ENCODE measurements at regions not wholly inside any gene's neighbourhood (a gene's known extent, or its start where the extent isn't known, plus 50 kb on each side); places are given as distances from the start of the nearest gene placed in this dataset.
"Not testable (repeated sequence)": the region's sequence is repeated elsewhere in the genome, so short reads cannot be mapped to it uniquely, and the experiment has no call there.

GRCh38 chr6:9795880-9796279 lies 619.0 kb downstream of the TFAP2A start:
- no peak for DNase-seq

GRCh38 chr6:9789201-9789600 lies 625.7 kb downstream of the TFAP2A start:
- DNase-seq, result no peak

- DNase-seq, result no peak
Measured at GRCh38 chr6:9784786-9785185, 630.1 kb downstream of the TFAP2A start.

GRCh38 chr6:9783567-9783966 lies 631.3 kb downstream of the TFAP2A start:
- DNase-seq, result no peak

- DNase-seq, result no peak
Measured at GRCh38 chr6:9766240-9766915, 648.5 kb downstream of the TFAP2A start.

- DNase-seq, result no peak
Measured at GRCh38 chr6:9761220-9761619, 653.7 kb downstream of the TFAP2A start.

GRCh38 chr6:9754515-9754914 lies 660.4 kb downstream of the TFAP2A start:
- no peak for DNase-seq

- DNase-seq, result no peak
Measured at GRCh38 chr6:9745966-9746365, 668.9 kb downstream of the TFAP2A start.

GRCh38 chr6:9745476-9745875 lies 669.4 kb downstream of the TFAP2A start:
- no peak for DNase-seq

GRCh38 chr6:9744119-9744518 lies 670.8 kb downstream of the TFAP2A start:
- DNase-seq, result no peak

GRCh38 chr6:9732056-9732455 lies 682.8 kb downstream of the TFAP2A start:
- no peak for DNase-seq

- DNase-seq, result not testable (repeated sequence)
Measured at GRCh38 chr6:9725776-9726175, 689.1 kb downstream of the TFAP2A start.

- DNase-seq, result no peak
Measured at GRCh38 chr6:9717568-9717967, 697.3 kb downstream of the TFAP2A start.

GRCh38 chr6:9711365-9711764 lies 703.5 kb downstream of the TFAP2A start:
- DNase-seq, result no peak

GRCh38 chr6:9710574-9710973 lies 704.3 kb downstream of the TFAP2A start:
- no peak for DNase-seq

GRCh38 chr6:9708600-9708999 lies 706.3 kb downstream of the TFAP2A start:
- no peak for DNase-seq

GRCh38 chr6:9704989-9705388 lies 709.9 kb downstream of the TFAP2A start:
- DNase-seq, result no peak

GRCh38 chr6:9702914-9703313 lies 712.0 kb downstream of the TFAP2A start:
- DNase-seq, result no peak

GRCh38 chr6:9699888-9700287 lies 715.0 kb downstream of the TFAP2A start:
- DNase-seq, result no peak

- no peak for DNase-seq
Measured at GRCh38 chr6:9697263-9697931, 717.5 kb downstream of the TFAP2A start.

- DNase-seq, result no peak
Measured at GRCh38 chr6:9690388-9690787, 724.5 kb downstream of the TFAP2A start.

- DNase-seq, result not testable (repeated sequence)
Measured at GRCh38 chr6:9680727-9681126, 734.1 kb downstream of the TFAP2A start.

GRCh38 chr6:9675122-9675521 lies 739.8 kb downstream of the TFAP2A start:
- no peak for DNase-seq

GRCh38 chr6:9659848-9660247 lies 755.0 kb downstream of the TFAP2A start:
- DNase-seq, result no peak

- DNase-seq, result no peak
Measured at GRCh38 chr6:9657994-9658393, 756.9 kb downstream of the TFAP2A start.

Measured in CD4-positive, alpha-beta T cell treated with Interleukin-1 beta for 1 hour (primary cell).